HCT116 (cell line): ENCODE measurements at regions not wholly inside any gene's neighbourhood (a gene's known extent, or its start where the extent isn't known, plus 50 kb on each side); places are given as distances from the start of the nearest gene placed in this dataset.

Experiments used
- ATAC-seq: fragments of 200-7000 bp; cut with Tn5 transposase; 2 replicates; pipeline ENCODE4 v1.9.1; 2020; ENCODE audit warnings: mild to moderate bottlenecking, moderate library complexity
- BruUV-seq: library from RNA; stranded (reverse); fragments of 400-500 nt; replicated peaks from 2 replicates; lab custom pipeline; 2021; lab: Mats Ljungman, UMichigan
- CTCF ChIA-PET: fragments of 300-600 bp; sonication (Branson Sonifier 250); formaldehyde crosslinking; loops from one replicate; lab custom pipeline; 2021; ENCODE audit warnings: antibody characterized with exemption; lab: Charles Lee
- POLR2A ChIA-PET: fragments of 300-600, 350-600 bp; sonication (Branson Sonifier 250); formaldehyde crosslinking; loops from one replicate; lab custom pipeline; 2021; ENCODE audit warnings: antibody characterized with exemption; lab: Charles Lee
- RAD21 ChIA-PET, 2 experiments: fragments of 300-600 bp; sonication (Branson Sonifier 250); formaldehyde crosslinking; loops; one replicate each; lab custom pipeline; 2023; ENCODE audit warnings: low total read pairs in 2 of 2; ENCODE audit not compliant: uncharacterized antibody in 2 of 2, unreplicated experiment in 2 of 2, low non-redundant PET in 1 of 2; lab: Charles Lee
- DNase-seq: peaks from one replicate; pipeline ENCODE4 v3.0.0-alpha.2; 2010; ENCODE audit warnings: low read depth, low spot score
- H2AFZ ChIP-seq: fragments of 200-600 bp; shearing (Covaris generic), sonication (generic); 2 replicates; pipeline ENCODE4 v1.6.1; 2017; ENCODE audit warnings: low read depth, mixed run types, mixed read lengths, antibody characterized with exemption, low read length; ENCODE audit not compliant: poor library complexity, severe bottlenecking
- H3K27ac ChIP-seq: 2 replicates; pipeline ENCODE4 v1.5.1; 2012; ENCODE audit warnings: low read depth, low read length
- H3K27me3 ChIP-seq: fragments of 200-600 bp; sonication (generic); 2 replicates; pipeline ENCODE4 v1.6.1; 2016; ENCODE audit warnings: mixed run types, low read length, mixed read lengths; ENCODE audit not compliant: insufficient read depth
- H3K36me3 ChIP-seq, 2 experiments: fragments of 200-500 bp in 1 of 2; fragments of 200-600 bp in 1 of 2; sonication (Bioruptor generic) in 1 of 2; sonication (generic) in 1 of 2; 2 replicates each; pipeline versions ENCODE4 v1.5.1 to v1.6.1; 2014 to 2016; ENCODE audit warnings: low read length in 2 of 2, inconsistent platforms in 1 of 2, mixed read lengths in 1 of 2, mixed run types in 1 of 2; ENCODE audit not compliant: insufficient read depth in 2 of 2, control insufficient read depth in 1 of 2
- H3K4me1 ChIP-seq, 2 experiments: fragments of 200-600 bp in 1 of 2; sonication (generic) in 1 of 2; 2 replicates each; pipeline versions ENCODE4 v1.5.1 to v1.6.1; 2012 to 2017; ENCODE audit warnings: low read length in 2 of 2, inconsistent platforms in 1 of 2, mild to moderate bottlenecking in 1 of 2, mixed read lengths in 1 of 2, mixed run types in 1 of 2, moderate library complexity in 1 of 2; ENCODE audit not compliant: insufficient read depth in 2 of 2, control insufficient read depth in 1 of 2
- H3K4me2 ChIP-seq: fragments of 200-600 bp; sonication (generic); 2 replicates; pipeline ENCODE4 v1.6.1; 2017; ENCODE audit warnings: mixed run types, low read length, mixed read lengths
- H3K4me3 ChIP-seq, 2 experiments: fragments of 200-600 bp in 1 of 2; sonication (generic) in 1 of 2; replicated peaks in 1 of 2; 2 replicates each; pipeline ENCODE4 v1.5.1; 2011 to 2016; ENCODE audit warnings: low read length in 2 of 2, control low read depth in 1 of 2, low read depth in 1 of 2, mild to moderate bottlenecking in 1 of 2, mixed read lengths in 1 of 2, mixed run types in 1 of 2
- H3K79me2 ChIP-seq: fragments of 200-600 bp; sonication (generic); 2 replicates; pipeline ENCODE4 v1.6.1; 2017; ENCODE audit warnings: mild to moderate bottlenecking, mixed run types, low read length, moderate library complexity, mixed read lengths; ENCODE audit not compliant: insufficient read depth
- H3K9ac ChIP-seq: fragments of 200-600 bp; sonication (generic); 2 replicates; pipeline ENCODE4 v1.6.1; 2016; ENCODE audit warnings: low read length, mixed read lengths
- H3K9me2 ChIP-seq: fragments of 200-600 bp; sonication (generic), shearing (Covaris generic); 2 replicates; pipeline ENCODE4 v1.6.1; 2017; ENCODE audit warnings: mixed run types, mild to moderate bottlenecking, moderate library complexity; ENCODE audit not compliant: insufficient read depth
- H3K9me3 ChIP-seq, 2 experiments: fragments of 200-500 bp in 1 of 2; fragments of 200-600 bp in 1 of 2; sonication (Bioruptor generic) in 1 of 2; sonication (generic) in 1 of 2; 2 replicates each; pipeline ENCODE4 v1.6.1; 2014 to 2017; ENCODE audit warnings: low read length in 2 of 2, mixed read lengths in 2 of 2, inconsistent platforms in 1 of 2, low read depth in 1 of 2, mild to moderate bottlenecking in 1 of 2, mixed run types in 1 of 2, moderate library complexity in 1 of 2; ENCODE audit not compliant: control insufficient read depth in 1 of 2, insufficient read depth in 1 of 2
- H4K20me1 ChIP-seq: fragments of 200-600 bp; sonication (generic), shearing (Covaris generic); 2 replicates; pipeline ENCODE4 v1.6.1; 2017; ENCODE audit warnings: mixed run types, mild to moderate bottlenecking, moderate library complexity; ENCODE audit not compliant: insufficient read depth
- EZH2phosphoT487 ChIP-seq: fragments of 200-600 bp; IDR thresholded peaks from 2 replicates; pipeline ENCODE4 v1.6.1; 2018; ENCODE audit warnings: antibody characterized with exemption, borderline replicate concordance
- JUND ChIP-seq: IDR thresholded peaks from 2 replicates; pipeline ENCODE4 v1.6.1; 2012
- POLR2AphosphoS5 ChIP-seq: IDR thresholded peaks from 2 replicates; pipeline ENCODE4 v1.6.1; 2011; ENCODE audit warnings: mild to moderate bottlenecking, low read depth, low read length, moderate library complexity
- TCF7L2 ChIP-seq: IDR thresholded peaks from 2 replicates; pipeline ENCODE4 v1.7.0; 2011; ENCODE audit warnings: borderline replicate concordance, inconsistent platforms; ENCODE audit not compliant: insufficient read depth, insufficient read length; ENCODE audit errors: extremely low read depth
- intact Hi-C: fragments of 100-400 bp; cut with micrococcal nuclease; formaldehyde crosslinking; loops from 2 replicates; pipeline ENCODE4 v1.10.0; 2022
- TF ChIP-seq, protein P1 (sequence below), 3 experiments: fragments of 200-600 bp in 1 of 3; sonication (generic) in 1 of 3; IDR thresholded peaks in 2 of 3; conservative IDR thresholded peaks in 1 of 3; 2 replicates each; pipeline ENCODE4 v1.5.1; 2012 to 2017; ENCODE audit warnings: low read depth in 2 of 3, low read length in 2 of 3, antibody characterized with exemption in 1 of 3, borderline replicate concordance in 1 of 3, control low read depth in 1 of 3, mild to moderate bottlenecking in 1 of 3, mixed read lengths in 1 of 3, mixed run types in 1 of 3, moderate library complexity in 1 of 3; ENCODE audit not compliant: insufficient read depth in 1 of 3
- TF ChIP-seq, protein P2 (sequence below): IDR thresholded peaks from 2 replicates; pipeline ENCODE4 v1.6.1; 2011; ENCODE audit warnings: mild to moderate bottlenecking, low read length, moderate library complexity; ENCODE audit not compliant: insufficient replicate concordance; ENCODE audit errors: extremely low read depth

- H2AFZ ChIP-seq, result no peak overlapping the region
- no peak overlapping the region for H3K4me2 ChIP-seq
- no peaks in the 10 kb centered on the region for H3K79me2 ChIP-seq
- no peak overlapping the region for H3K27ac ChIP-seq
- ATAC-seq (no peak), DNase-seq (no peak)
- H4K20me1 ChIP-seq, result no peaks in the 10 kb centered on the region
- RAD21 ChIA-PET, result no interaction called here
- POLR2A ChIA-PET, result no interaction called here
- H3K4me3 ChIP-seq, result no peak overlapping the region
- BruUV-seq, result no TSS peak
- no peaks in the 10 kb centered on the region for H3K9me2 ChIP-seq
- no peak overlapping the region for H3K9ac ChIP-seq
- no peaks in the 10 kb centered on the region for H3K4me1 ChIP-seq
- CTCF ChIA-PET, result no interaction called here
- intact Hi-C loops, result loop anchor here (10.0 kb wide), 1 partner anchor 206 kb away; no protein-coding TSS in a partner anchor
- no peaks in the 10 kb centered on the region for H3K9me3 ChIP-seq
- TF ChIP-seq EZH2phosphoT487 (no peak), POLR2AphosphoS5 (no peak), JUND (no peak), TCF7L2 (no peak)
- TF ChIP-seq, protein P1, sequence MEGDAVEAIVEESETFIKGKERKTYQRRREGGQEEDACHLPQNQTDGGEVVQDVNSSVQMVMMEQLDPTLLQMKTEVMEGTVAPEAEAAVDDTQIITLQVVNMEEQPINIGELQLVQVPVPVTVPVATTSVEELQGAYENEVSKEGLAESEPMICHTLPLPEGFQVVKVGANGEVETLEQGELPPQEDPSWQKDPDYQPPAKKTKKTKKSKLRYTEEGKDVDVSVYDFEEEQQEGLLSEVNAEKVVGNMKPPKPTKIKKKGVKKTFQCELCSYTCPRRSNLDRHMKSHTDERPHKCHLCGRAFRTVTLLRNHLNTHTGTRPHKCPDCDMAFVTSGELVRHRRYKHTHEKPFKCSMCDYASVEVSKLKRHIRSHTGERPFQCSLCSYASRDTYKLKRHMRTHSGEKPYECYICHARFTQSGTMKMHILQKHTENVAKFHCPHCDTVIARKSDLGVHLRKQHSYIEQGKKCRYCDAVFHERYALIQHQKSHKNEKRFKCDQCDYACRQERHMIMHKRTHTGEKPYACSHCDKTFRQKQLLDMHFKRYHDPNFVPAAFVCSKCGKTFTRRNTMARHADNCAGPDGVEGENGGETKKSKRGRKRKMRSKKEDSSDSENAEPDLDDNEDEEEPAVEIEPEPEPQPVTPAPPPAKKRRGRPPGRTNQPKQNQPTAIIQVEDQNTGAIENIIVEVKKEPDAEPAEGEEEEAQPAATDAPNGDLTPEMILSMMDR (IDR thresholded peaks at IDR 0.05 in 2 of 3, conservative IDR thresholded peaks at IDR 0.05 in 1 of 3; ENCODE audit: borderline replicate concordance in 1 of 3, insufficient read depth in 1 of 3, low read depth in 2 of 3, low read length in 2 of 3), result no peak
- TF ChIP-seq, protein P2, sequence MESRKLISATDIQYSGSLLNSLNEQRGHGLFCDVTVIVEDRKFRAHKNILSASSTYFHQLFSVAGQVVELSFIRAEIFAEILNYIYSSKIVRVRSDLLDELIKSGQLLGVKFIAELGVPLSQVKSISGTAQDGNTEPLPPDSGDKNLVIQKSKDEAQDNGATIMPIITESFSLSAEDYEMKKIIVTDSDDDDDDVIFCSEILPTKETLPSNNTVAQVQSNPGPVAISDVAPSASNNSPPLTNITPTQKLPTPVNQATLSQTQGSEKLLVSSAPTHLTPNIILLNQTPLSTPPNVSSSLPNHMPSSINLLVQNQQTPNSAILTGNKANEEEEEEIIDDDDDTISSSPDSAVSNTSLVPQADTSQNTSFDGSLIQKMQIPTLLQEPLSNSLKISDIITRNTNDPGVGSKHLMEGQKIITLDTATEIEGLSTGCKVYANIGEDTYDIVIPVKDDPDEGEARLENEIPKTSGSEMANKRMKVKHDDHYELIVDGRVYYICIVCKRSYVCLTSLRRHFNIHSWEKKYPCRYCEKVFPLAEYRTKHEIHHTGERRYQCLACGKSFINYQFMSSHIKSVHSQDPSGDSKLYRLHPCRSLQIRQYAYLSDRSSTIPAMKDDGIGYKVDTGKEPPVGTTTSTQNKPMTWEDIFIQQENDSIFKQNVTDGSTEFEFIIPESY, result no peak
- no peaks in the 10 kb centered on the region for H3K36me3 ChIP-seq
- H3K27me3 ChIP-seq, result no peaks in the 10 kb centered on the region
Observed at GRCh38 chr1:56240400-56240799, 339.0 kb downstream of the PLPP3 start.
